HAP-1 (cell line): ENCODE measurements at regions not wholly inside any gene's neighbourhood (a gene's known extent, or its start where the extent isn't known, plus 50 kb on each side); places are given as distances from the start of the nearest gene placed in this dataset.

Experiments used
- DNase-seq, 2 experiments: peaks; one replicate each; pipeline ENCODE4 v3.0.0-alpha.2; 2016 to 2020; ENCODE audit warnings: low spot score in 2 of 2
- H3K27me3 ChIP-seq: fragments of 250-450 bp; sonication (Bioruptor Pico); 2 replicates; pipeline ENCODE4 v1.5.1; 2020; ENCODE audit warnings: low read depth, mild to moderate bottlenecking, moderate library complexity
- H3K36me3 ChIP-seq: fragments of 250-450 bp; sonication (Bioruptor Pico); replicated peaks from 2 replicates; pipeline ENCODE4 v1.5.1; 2020; ENCODE audit warnings: mild to moderate bottlenecking
- H3K4me1 ChIP-seq: fragments of 250-450 bp; sonication (Bioruptor Pico); 2 replicates; pipeline ENCODE4 v1.5.1; 2020; ENCODE audit warnings: mild to moderate bottlenecking
- H3K4me3 ChIP-seq: fragments of 250-450 bp; sonication (Bioruptor Pico); 2 replicates; pipeline ENCODE4 v1.5.1; 2020; ENCODE audit warnings: mild to moderate bottlenecking, moderate library complexity
- H3K9me3 ChIP-seq: fragments of 250-450 bp; sonication (Bioruptor Pico); 2 replicates; pipeline ENCODE4 v1.5.1; 2020; ENCODE audit warnings: mild to moderate bottlenecking, moderate library complexity
- in situ Hi-C: fragments of 300-500 bp; cut with MboI; formaldehyde crosslinking; loops from 3 replicates; pipeline ENCODE4 v1.14.3; 2020; ENCODE audit warnings: low sequenced_read_pairs, inconsistent platforms, mixed read lengths

DNA sequence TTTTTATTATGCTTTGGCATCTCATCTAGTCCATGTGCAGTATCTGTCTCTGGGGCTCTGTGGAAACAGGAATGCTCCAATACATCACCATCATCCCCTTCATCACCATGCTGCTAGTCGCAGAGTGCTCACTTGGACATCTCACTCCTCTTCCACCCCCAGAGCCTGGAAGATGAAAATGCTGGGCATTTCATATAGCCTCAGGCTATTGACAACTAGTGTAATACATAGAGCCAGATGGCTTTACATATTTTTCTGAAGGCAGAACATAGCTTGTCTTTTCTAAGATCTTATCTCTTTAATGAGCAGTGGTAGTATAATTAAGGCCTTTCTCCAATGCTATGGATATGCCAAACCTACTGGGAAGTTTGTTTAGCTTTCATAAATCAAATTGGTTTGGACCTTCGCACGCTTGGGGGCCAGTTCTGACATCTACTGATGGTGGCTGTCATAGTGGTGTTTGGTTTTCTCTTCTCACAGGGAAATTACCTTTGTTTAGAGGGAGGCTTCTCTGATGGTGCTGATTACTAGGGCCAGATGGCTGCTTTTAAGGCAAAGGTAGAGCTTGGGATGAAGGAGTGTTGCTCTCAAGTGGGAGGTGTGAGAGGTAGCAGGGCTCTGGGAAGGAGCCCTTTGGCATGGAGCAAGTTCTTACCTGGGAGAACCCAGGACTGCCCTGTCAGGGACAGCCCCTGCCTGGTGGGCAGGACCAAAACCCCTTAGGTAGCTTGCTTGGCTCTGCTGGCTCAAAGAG, 63.1 kb upstream of the CXCL14 start:
- in situ Hi-C loops, result no loop called here
- H3K36me3 ChIP-seq, result no peaks in the 10 kb centered on the region
- no peak overlapping the region for H3K4me3 ChIP-seq
- peak in 1 of 2 experiments; percentile 34 for DNase-seq
- no peaks in the 10 kb centered on the region for H3K27me3 ChIP-seq
- H3K4me1 ChIP-seq, result peaks cover 3% of the 10 kb centered on the region; the same call in 1 of the 2 replicates
- H3K9me3 ChIP-seq, result 0 out of 2 replicates have a peak, but pooled peaks cover 2% of the 10 kb centered on the region

GRCh38 chr5:135641319-135641718, 62.5 kb upstream of the CXCL14 start:
- in situ Hi-C loops, result no loop called here
- Histone ChIP-seq H3K27me3 (no peaks in the 10 kb centered on the region), H3K4me1 (peaks cover 3% of the 10 kb centered on the region; the same call in 1 of the 2 replicates), H3K9me3 (0 out of 2 replicates have a peak, but pooled peaks cover 2% of the 10 kb centered on the region), H3K36me3 (no peaks in the 10 kb centered on the region), H3K4me3 (no peak overlapping the region)
- no peak for DNase-seq

GRCh38 chr5:135635451-135635850, 56.7 kb upstream of the CXCL14 start:
- H3K9me3 ChIP-seq, result 0 out of 2 replicates have a peak, but pooled peaks cover 2% of the 10 kb centered on the region
- H3K4me3 ChIP-seq, result no peak overlapping the region
- in situ Hi-C loops, result no loop called here
- no peaks in the 10 kb centered on the region for H3K4me1 ChIP-seq
- H3K36me3 ChIP-seq, result no peaks in the 10 kb centered on the region
- H3K27me3 ChIP-seq, result no peaks in the 10 kb centered on the region
- DNase-seq, result no peak

DNA sequence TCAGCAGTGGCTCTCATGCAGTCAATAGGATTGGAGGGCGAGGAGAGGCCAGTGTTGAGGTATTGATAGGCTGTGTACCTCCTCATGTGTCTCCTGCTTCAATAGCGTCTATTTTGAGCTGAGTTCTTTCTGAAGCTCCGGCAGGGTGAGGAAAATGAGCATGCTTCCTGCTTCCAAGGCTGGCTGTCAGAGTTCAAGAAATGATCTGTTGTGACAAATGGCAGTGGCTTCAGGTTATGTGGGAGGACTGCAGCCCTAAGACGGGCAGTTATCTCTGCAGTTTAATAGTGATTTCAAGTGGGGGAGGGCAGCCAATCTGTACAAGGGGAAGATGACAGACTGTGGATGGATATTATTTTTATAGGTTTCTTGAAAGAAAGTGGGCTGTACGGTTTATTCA, 54.0 kb upstream of the CXCL14 start:
- H3K36me3 ChIP-seq, result no peaks in the 10 kb centered on the region
- in situ Hi-C loops, result no loop called here
- H3K9me3 ChIP-seq, result no peaks in the 10 kb centered on the region
- no peaks in the 10 kb centered on the region for H3K27me3 ChIP-seq
- no peak overlapping the region for H3K4me3 ChIP-seq
- DNase-seq, result no peak
- no peaks in the 10 kb centered on the region for H3K4me1 ChIP-seq

- in situ Hi-C loops, result no loop called here
- Histone ChIP-seq H3K4me1 (no peaks in the 10 kb centered on the region), H3K9me3 (no peaks in the 10 kb centered on the region), H3K27me3 (no peaks in the 10 kb centered on the region), H3K4me3 (no peak overlapping the region), H3K36me3 (no peaks in the 10 kb centered on the region)
- no peak for DNase-seq
These were observed 52.6 kb upstream of the CXCL14 start for GRCh38 chr5:135631391-135631790.

- no peaks in the 10 kb centered on the region for H3K4me1 ChIP-seq
- no peaks in the 10 kb centered on the region for H3K36me3 ChIP-seq
- in situ Hi-C loops, result no loop called here
- no peaks in the 10 kb centered on the region for H3K9me3 ChIP-seq
- no peak overlapping the region for H3K4me3 ChIP-seq
- H3K27me3 ChIP-seq, result no peaks in the 10 kb centered on the region
- no peak for DNase-seq
These were observed 50.9 kb upstream of the CXCL14 start for GRCh38 chr5:135629666-135630065.

DNA sequence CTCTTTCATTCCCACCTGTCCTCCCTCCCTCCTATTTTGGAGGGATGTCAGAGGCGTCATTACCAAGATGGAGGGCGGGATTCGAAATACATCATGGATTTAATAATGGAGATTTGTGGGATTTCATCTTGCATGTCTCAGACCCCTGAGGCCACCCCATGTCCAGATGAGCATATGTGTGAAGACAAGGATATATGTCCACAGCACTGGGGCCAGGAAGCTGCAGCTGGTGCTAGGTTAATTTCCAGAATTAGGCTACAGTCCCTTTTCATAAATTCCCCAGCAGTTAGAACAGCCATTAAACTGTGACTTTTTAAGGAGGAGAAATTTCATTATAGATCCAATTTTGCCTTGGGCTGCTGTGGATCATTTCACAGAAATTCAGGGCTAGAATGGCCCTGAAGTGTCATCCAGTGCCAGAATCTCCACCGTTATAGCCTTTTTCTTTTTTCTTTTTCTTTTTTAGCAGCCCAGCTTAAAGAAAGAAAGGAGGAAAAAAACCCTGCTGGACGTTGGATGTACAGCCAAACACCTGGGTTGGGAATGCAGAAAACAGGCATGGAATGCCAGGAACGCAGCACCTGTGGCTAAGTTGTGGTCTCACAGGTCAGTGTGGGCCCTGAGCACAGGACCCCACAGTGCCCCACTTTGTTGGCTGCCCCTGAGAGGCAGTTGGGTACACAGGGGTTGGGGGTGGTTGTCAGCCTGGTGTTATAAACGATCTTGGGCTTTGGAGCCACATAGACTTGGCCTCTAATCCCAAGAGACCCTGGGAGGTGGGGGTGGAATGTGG, 50.2 kb upstream of the CXCL14 start:
- Histone ChIP-seq H3K36me3 (no peaks in the 10 kb centered on the region), H3K9me3 (no peaks in the 10 kb centered on the region), H3K27me3 (no peaks in the 10 kb centered on the region), H3K4me1 (no peaks in the 10 kb centered on the region), H3K4me3 (no peak overlapping the region)
- in situ Hi-C loops, result no loop called here
- DNase-seq, result no peak
